ENCODE measurements at regions not wholly inside any gene's neighbourhood (a gene's known extent, or its start where the extent isn't known, plus 50 kb on each side); places are given as distances from the start of the nearest gene placed in this dataset.

DNA sequence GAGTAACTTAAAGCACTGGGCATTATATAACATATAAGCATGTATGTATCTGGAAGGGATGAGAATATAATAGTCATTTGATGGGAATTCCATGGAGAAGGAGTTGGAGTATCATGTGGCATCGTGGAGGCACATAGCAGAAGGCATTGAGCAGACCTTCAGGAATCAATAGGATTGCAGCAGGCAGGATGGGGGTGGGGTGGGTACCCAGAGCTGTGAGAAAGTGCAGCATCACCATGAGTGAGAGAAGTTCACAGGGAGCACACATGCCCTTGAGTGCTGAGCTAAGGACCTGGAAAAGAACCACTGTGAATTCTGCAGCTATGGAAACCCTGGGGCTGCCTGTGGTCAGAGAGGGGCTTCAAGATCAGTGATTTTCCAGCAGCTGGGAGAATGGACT, 57.3 kb downstream of the MED10 start:
- no peak overlapping the region for H3K4me2 ChIP-seq
- H3K9me3 ChIP-seq (replicated peaks in 1 of 11): 0 out of 22 replicates have a peak, but pooled peaks cover 0 to 6% (median 0%) of the 10 kb centered on the region in 11 experiments
- H3K4me1 ChIP-seq: no peaks in the 10 kb centered on the region
- 0 out of 22 replicates have a peak, but pooled peaks cover 0 to under 1% (median 0%) of the 10 kb centered on the region in 11 experiments for H4K20me1 ChIP-seq
- H3K9ac ChIP-seq: no peak overlapping the region
- no peak overlapping the region for H3K27ac ChIP-seq
- no peak overlapping the region for H3K4me3 ChIP-seq
- no peaks in the 10 kb centered on the region for H3K27me3 ChIP-seq
- H3K36me3 ChIP-seq: no peaks in the 10 kb centered on the region
- no peak for TF ChIP-seq Cebpa-rat (IDR thresholded peaks at IDR 0.05)

DNA sequence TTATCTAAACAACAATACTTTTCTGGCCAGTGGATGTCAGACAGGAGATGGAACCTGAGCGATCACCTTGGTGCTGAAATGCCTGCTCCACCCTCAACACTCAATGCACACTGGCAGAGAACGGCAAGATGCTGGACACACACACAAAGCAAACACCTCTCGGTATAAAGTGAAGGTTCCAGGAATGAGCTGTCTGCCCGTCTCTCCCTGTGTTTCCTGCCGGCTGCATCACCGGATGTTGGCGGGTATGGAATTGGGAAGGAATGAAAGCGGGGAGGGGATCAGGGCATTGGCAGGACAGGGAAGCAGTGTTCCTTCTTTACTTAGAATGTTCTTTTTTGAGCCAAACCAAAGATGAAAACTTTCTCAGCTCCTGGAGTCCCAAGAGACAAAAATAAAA, 59.2 kb downstream of the MED10 start:
- no peak overlapping the region for H3K9ac ChIP-seq
- no peaks in the 10 kb centered on the region for H3K4me1 ChIP-seq
- peaks cover 0 to 7% (median 0%) of the 10 kb centered on the region in 11 experiments; a peak in 1 of 22 replicates for H4K20me1 ChIP-seq
- no peaks in the 10 kb centered on the region for H3K36me3 ChIP-seq
- H3K9me3 ChIP-seq (replicated peaks in 1 of 11): 0 out of 22 replicates have a peak, but pooled peaks cover 0 to 6% (median 0%) of the 10 kb centered on the region in 11 experiments
- no peak overlapping the region for H3K27ac ChIP-seq
- no peak overlapping the region for H3K4me2 ChIP-seq
- H3K4me3 ChIP-seq: no peak overlapping the region
- no peak for TF ChIP-seq Cebpa-rat (IDR thresholded peaks at IDR 0.05)
- H3K27me3 ChIP-seq: no peaks in the 10 kb centered on the region

GRCh38 chr5:6317116-6317798, 61.1 kb downstream of the MED10 start:
- Histone ChIP-seq H3K9ac (no peak overlapping the region), H3K4me1 (no peaks in the 10 kb centered on the region), H3K27ac (no peak overlapping the region), H4K20me1 (peaks cover 0 to 7% (median 0%) of the 10 kb centered on the region in 11 experiments; a peak in 1 of 22 replicates), H3K4me2 (no peak overlapping the region), H3K4me3 (no peak overlapping the region), H3K9me3 (replicated peaks in 1 of 11) (0 out of 22 replicates have a peak, but pooled peaks cover 0 to 6% (median 0%) of the 10 kb centered on the region in 11 experiments), H3K36me3 (no peaks in the 10 kb centered on the region), H3K27me3 (no peaks in the 10 kb centered on the region)
- TF ChIP-seq Cebpa-rat (IDR thresholded peaks at IDR 0.05): no peak

- H3K4me2 ChIP-seq: no peak overlapping the region
- H3K4me1 ChIP-seq: no peaks in the 10 kb centered on the region
- H3K36me3 ChIP-seq: no peaks in the 10 kb centered on the region
- no peak overlapping the region for H3K4me3 ChIP-seq
- H4K20me1 ChIP-seq: peaks cover 0 to 7% (median 0%) of the 10 kb centered on the region in 11 experiments; a peak in 1 of 22 replicates
- H3K9me3 ChIP-seq (replicated peaks in 1 of 11): 0 out of 22 replicates have a peak, but pooled peaks cover 0 to under 1% (median 0%) of the 10 kb centered on the region in 11 experiments
- H3K9ac ChIP-seq: no peak overlapping the region
- TF ChIP-seq Cebpa-rat (IDR thresholded peaks at IDR 0.05): no peak
- H3K27ac ChIP-seq: no peak overlapping the region
- H3K27me3 ChIP-seq: no peaks in the 10 kb centered on the region
Observed at GRCh38 chr5:6315580-6315979, 62.8 kb downstream of the MED10 start.

DNA sequence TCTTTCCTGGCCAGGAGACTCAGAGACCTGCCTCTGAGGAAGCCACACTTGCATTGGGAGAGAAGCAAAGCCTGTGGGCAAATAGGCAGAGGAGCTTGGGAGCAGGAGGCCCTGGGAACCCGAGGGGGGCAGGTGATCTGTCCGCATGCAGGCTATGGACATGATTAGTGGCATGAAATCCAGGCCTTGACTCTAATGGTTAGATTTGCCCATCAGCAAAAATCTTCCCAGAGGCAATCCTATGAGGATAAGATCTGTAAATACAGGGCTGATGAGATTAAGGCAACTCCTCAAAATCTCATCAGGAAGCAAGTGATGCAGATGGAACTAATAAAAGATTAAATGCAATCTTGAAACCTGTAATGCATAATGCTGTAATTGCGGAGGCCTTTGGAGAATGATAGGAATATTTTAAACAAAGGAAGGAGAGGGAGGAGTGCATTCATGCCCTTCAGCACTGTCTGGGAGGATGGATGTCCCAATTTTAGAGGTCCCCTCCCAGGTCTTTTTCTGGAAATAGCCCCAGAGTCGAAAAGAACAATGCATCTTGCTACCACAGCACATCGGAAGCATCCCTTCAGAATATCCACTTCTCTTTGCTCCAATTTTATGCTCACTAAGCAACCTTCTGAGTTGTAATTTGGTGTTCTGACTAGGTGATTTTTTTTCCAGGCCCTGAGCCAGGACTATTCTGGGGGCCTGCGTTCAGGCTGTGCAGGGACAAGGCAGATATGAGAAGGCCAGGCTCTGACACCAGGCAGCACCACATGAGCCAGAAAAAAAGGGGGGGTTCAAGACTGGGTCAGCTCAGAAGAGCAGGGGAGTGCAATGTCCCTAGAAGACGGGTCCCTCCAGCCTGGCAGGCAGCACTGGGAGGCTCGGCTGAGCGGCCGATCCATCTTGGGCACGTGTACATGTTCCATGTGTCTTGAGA, 66.5 kb downstream of the MED10 start:
- Histone ChIP-seq H3K4me1 (no peaks in the 10 kb centered on the region), H3K9me3 (replicated peaks in 1 of 11) (no peaks in the 10 kb centered on the region), H4K20me1 (peaks cover 0 to 7% (median 0%) of the 10 kb centered on the region in 11 experiments; a peak in 1 of 22 replicates), H3K36me3 (no peaks in the 10 kb centered on the region), H3K27ac (no peak overlapping the region), H3K4me2 (no peak overlapping the region), H3K9ac (no peak overlapping the region), H3K27me3 (no peaks in the 10 kb centered on the region), H3K4me3 (no peak overlapping the region)
- no peak for TF ChIP-seq Cebpa-rat (IDR thresholded peaks at IDR 0.05)

GRCh38 chr5:6309949-6310348, 68.4 kb downstream of the MED10 start:
- Histone ChIP-seq H3K36me3 (no peaks in the 10 kb centered on the region), H3K4me1 (no peaks in the 10 kb centered on the region), H4K20me1 (no peaks in the 10 kb centered on the region; a peak in 2 of 22 replicates), H3K9ac (no peak overlapping the region), H3K27me3 (no peaks in the 10 kb centered on the region), H3K9me3 (replicated peaks in 1 of 11) (no peaks in the 10 kb centered on the region), H3K4me2 (no peak overlapping the region), H3K27ac (no peak overlapping the region), H3K4me3 (no peak overlapping the region)
- TF ChIP-seq Cebpa-rat (IDR thresholded peaks at IDR 0.05): no peak

- Histone ChIP-seq H3K9ac (no peak overlapping the region), H3K27me3 (no peaks in the 10 kb centered on the region), H3K27ac (no peak overlapping the region), H3K4me2 (no peak overlapping the region), H4K20me1 (no peaks in the 10 kb centered on the region; a peak in 1 of 22 replicates), H3K36me3 (no peaks in the 10 kb centered on the region), H3K9me3 (replicated peaks in 1 of 11) (no peaks in the 10 kb centered on the region), H3K4me1 (no peaks in the 10 kb centered on the region), H3K4me3 (no peak overlapping the region)
- no peak for TF ChIP-seq Cebpa-rat (IDR thresholded peaks at IDR 0.05)
Observed at GRCh38 chr5:6308683-6309082, 69.7 kb downstream of the MED10 start.

DNA sequence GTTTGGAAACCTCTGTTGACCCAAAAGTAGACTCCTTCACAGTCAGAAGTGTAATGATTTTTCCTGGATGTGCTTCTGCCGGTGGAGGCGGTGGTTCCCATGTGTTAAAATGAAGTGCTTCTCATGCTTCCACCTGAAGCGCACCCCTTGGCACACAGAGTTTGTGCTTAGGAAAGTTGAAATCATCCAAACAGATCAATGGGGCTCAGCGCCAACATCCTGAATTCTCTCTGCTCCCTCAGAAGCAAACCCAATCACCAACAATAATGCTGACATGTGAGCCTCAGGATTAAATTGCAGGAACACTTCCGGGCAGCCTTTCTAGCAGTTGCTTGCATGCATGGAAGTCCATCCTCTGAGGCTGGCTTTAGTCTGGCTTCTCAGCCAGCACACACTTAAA, 71.0 kb downstream of the MED10 start:
- no peak overlapping the region for H3K27ac ChIP-seq
- no peaks in the 10 kb centered on the region for H3K4me1 ChIP-seq
- H3K27me3 ChIP-seq: no peaks in the 10 kb centered on the region
- no peaks in the 10 kb centered on the region for H3K9me3 ChIP-seq (replicated peaks in 1 of 11)
- no peak for TF ChIP-seq Cebpa-rat (IDR thresholded peaks at IDR 0.05)
- H3K36me3 ChIP-seq: no peaks in the 10 kb centered on the region
- H3K9ac ChIP-seq: no peak overlapping the region
- no peak overlapping the region for H3K4me3 ChIP-seq
- no peaks in the 10 kb centered on the region; a peak in 1 of 22 replicates for H4K20me1 ChIP-seq
- H3K4me2 ChIP-seq: no peak overlapping the region

GRCh38 chr5:6305853-6306252, 72.5 kb downstream of the MED10 start:
- no peak overlapping the region for H3K9ac ChIP-seq
- H3K4me2 ChIP-seq: no peak overlapping the region
- no peak overlapping the region for H3K27ac ChIP-seq
- H4K20me1 ChIP-seq: no peaks in the 10 kb centered on the region; a peak in 1 of 22 replicates
- no peaks in the 10 kb centered on the region for H3K9me3 ChIP-seq (replicated peaks in 1 of 11)
- no peaks in the 10 kb centered on the region for H3K27me3 ChIP-seq
- H3K4me1 ChIP-seq: no peaks in the 10 kb centered on the region
- no peaks in the 10 kb centered on the region for H3K36me3 ChIP-seq
- no peak for TF ChIP-seq Cebpa-rat (IDR thresholded peaks at IDR 0.05)
- H3K4me3 ChIP-seq: no peak overlapping the region

Measured in BLaER1 treated with 17β-estradiol and CSF1 and Interleukin-3, amounts not matched to agents 10 nM and 100 nM (cell line).